ENCODE measurements at regions not wholly inside any gene's neighbourhood (a gene's known extent, or its start where the extent isn't known, plus 50 kb on each side); places are given as distances from the start of the nearest gene placed in this dataset.
"Not testable (repeated sequence)": the region's sequence is repeated elsewhere in the genome, so short reads cannot be mapped to it uniquely, and the experiment has no call there.

DNA sequence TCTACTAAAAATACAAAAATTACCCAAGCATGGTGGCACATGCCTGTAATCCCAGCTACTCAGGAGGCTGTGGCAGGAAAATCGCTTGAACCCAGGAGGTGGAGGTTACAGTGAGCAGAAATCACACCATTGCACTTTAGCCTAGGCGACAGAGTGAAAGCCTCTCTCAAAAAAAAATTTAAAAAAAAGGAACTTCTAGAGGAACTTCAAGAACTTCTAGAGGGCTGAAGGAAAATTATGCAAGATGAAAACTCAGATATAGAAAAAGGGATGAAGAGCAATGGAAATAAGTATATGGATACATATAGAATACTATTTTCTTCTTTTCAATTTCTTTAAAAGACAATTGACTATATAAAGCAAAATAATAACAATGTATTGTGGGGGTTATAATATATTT is 51.2 kb upstream of the PRR5 start:
- H3K4me3 Mint-ChIP-seq, result no peak overlapping the region
- H3K27ac Mint-ChIP-seq, result no peak overlapping the region
- CTCF ChIA-PET, result interaction anchor here (1.4 kb wide), 1 partner anchor 34 kb away, joined by 6 read pairs; no protein-coding TSS in a partner anchor
- H3K4me1 Mint-ChIP-seq, result no peaks in the 10 kb centered on the region
- H3K36me3 Mint-ChIP-seq (ENCODE audit: low read depth), result no peaks in the 10 kb centered on the region
- peaks cover 17% of the 10 kb centered on the region for H3K27me3 Mint-ChIP-seq
- no peaks in the 10 kb centered on the region for H3K9me3 Mint-ChIP-seq
- POLR2A ChIA-PET, result no interaction called here
- no peak for DNase-seq

DNA sequence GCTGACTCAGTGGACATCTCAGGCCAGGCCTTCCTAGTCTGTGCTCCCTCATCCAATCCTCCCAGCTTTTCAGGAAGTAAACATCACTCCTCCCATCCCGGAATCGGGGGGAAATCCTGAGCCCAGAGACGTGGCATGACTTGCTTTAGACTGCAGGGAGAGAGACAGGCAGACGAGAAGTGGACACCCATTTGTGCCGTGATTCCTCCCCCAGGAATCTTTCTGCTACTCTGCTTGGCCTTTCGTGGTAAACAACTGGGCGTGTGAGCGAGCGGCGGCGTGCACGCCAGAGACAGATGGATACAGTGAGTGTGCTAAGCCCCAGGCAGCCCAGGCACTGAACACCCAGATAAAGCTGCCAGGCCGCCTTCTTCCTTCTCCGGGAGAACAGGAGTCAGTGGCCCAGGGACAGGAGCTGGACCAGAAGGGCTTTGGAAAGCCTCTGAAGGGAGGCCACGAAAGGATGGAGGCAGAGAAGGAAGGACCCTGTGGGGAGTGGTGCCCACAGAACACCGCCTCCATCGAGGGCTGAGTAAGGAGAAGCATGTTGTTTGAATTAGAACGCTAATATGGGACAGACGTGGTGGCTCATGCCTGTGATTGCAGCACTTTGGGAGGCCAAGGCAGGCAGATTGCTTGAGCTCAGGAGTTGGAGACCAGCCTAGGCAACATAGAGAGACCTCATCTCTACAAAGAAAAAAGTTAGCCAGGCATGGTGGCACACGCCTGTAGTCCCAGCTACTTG is 53.0 kb upstream of the PRR5 start:
- Mint-ChIP-seq H3K9me3 (no peaks in the 10 kb centered on the region), H3K4me3 (no peak overlapping the region), H3K4me1 (no peaks in the 10 kb centered on the region), H3K27me3 (peaks cover 24% of the 10 kb centered on the region), H3K36me3 (ENCODE audit: low read depth) (no peaks in the 10 kb centered on the region), H3K27ac (no peak overlapping the region)
- CTCF ChIA-PET, result interaction anchor here (0.8 kb wide), 1 partner anchor 22 kb away, joined by 4 read pairs; no protein-coding TSS in a partner anchor
- DNase-seq, result no peak
- POLR2A ChIA-PET, result no interaction called here

DNA sequence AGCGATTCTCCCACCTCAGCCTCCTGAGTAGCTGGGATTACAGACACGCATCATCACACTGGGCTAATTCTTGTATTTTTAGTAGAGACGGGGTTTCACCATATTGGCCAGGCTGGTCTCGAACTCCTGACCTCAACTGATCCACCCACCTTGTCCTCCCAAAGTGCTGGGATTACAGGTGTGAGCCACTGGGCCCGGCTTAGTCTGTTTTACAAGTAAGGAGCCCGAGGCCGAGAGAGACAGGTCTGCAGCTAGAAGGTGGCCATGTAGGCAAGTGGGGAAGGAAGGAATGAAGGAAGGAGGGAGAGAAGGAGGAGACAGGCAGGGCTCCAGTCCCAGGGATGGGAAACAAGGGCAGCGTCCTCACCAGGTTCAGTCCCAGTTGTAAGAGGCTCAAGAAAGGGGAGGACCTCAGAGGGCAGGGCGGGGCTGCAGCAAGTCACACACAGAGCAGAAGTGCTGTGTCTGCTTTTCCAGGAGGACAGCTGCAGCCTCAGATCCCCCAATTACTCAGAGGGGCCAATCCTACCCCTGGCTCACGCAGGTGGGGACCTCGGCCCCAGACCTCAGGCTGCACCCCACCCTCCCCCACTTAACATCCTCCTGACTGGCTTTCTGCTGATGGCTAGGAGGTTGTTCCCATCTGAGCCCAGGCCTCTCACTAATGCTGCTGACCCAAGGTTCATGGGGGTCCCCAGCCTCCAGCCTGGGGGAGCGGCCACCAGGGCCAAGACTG is 53.8 kb upstream of the PRR5 start:
- Mint-ChIP-seq H3K36me3 (ENCODE audit: low read depth) (no peaks in the 10 kb centered on the region), H3K9me3 (no peaks in the 10 kb centered on the region), H3K27me3 (peaks cover 26% of the 10 kb centered on the region), H3K4me1 (no peaks in the 10 kb centered on the region), H3K27ac (no peak overlapping the region), H3K4me3 (no peak overlapping the region)
- POLR2A ChIA-PET, result no interaction called here
- DNase-seq, result no peak
- CTCF ChIA-PET, result interaction anchor here (1.5 kb wide), 1 partner anchor 21 kb away, joined by 3 read pairs; no protein-coding TSS in a partner anchor

DNA sequence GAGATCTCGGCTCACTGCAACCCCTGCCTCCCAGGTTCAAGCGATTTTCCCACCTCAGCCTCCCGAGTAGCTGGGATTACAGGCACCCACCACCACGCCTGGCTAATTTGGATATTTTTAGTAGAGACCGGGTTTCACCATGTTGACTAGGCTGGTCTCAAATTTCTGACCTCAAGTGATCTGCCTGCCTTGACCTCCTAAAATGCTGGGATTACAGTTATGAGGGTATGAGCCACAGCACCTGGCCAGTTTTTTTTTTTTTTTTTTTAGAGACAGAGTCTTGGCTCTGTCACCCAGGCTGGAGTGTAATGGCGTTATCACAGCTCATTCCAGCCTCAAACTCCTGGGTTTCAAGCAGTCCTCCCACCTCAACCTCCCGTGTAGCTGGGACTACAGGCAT is 54.9 kb upstream of the PRR5 start:
- CTCF ChIA-PET, result interaction anchor here (1.2 to 1.5 kb wide), 2 partner anchors 20 to 38 kb away, joined by 3 to 4 read pairs; no protein-coding TSS in a partner anchor
- no peaks in the 10 kb centered on the region for H3K9me3 Mint-ChIP-seq
- DNase-seq, result no peak

DNA sequence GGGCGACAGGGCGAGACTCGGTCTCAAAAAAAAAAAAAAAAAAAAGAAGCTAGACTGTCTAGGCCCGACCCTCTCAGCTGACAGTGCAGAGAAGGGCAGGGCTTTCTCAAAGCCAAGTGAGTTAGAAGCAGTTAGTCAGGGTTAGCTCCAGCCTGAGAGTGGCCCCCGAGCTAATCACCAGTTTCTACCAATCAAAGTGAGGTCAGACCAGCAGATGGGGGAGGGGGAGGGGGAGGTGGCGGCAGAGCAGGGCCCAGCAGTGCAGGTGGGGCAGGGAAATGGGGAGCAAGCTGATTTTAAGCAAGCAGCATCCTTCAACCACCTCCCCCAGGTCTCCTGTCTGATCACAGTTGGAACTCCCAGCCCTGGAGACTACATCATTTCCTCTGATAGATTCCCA is 55.3 kb upstream of the PRR5 start:
- Mint-ChIP-seq H3K4me1 (no peaks in the 10 kb centered on the region), H3K27me3 (peaks cover 29% of the 10 kb centered on the region), H3K36me3 (ENCODE audit: low read depth) (no peaks in the 10 kb centered on the region), H3K9me3 (no peaks in the 10 kb centered on the region), H3K4me3 (no peak overlapping the region), H3K27ac (no peak overlapping the region)
- POLR2A ChIA-PET, result no interaction called here
- CTCF ChIA-PET, result interaction anchor here (1.2 to 1.5 kb wide), 2 partner anchors 19 to 38 kb away, joined by 3 to 4 read pairs; no protein-coding TSS in a partner anchor
- no peak for DNase-seq

More for the DNA sequence above, 54.9 kb upstream of the PRR5 start:
- Mint-ChIP-seq H3K4me3 (no peak overlapping the region), H3K27me3 (peaks cover 29% of the 10 kb centered on the region), H3K27ac (no peak overlapping the region), H3K4me1 (no peaks in the 10 kb centered on the region), H3K36me3 (ENCODE audit: low read depth) (no peaks in the 10 kb centered on the region)
- POLR2A ChIA-PET, result no interaction called here

DNA sequence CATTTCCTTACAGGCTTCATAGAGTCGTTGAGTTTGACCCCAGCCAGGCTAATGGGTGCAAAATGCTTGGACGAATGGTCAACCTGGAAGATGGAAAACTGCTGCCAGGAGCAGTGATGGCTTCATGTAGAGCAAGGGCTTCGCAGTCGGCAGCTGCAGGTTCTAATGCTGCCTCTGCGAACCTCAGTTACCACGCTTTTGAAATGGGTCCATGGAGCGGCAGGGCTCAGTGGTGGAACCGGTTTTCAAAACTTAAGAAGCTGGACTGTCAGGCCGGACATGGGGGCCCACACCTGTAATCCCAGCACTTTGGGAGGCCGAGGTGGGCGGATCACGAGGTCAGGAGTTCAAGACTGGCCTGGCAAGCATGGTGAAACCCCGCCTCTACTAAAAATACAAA is 55.9 kb upstream of the PRR5 start:
- Mint-ChIP-seq H3K27ac (no peak overlapping the region), H3K27me3 (peaks cover 30% of the 10 kb centered on the region), H3K9me3 (no peaks in the 10 kb centered on the region), H3K36me3 (ENCODE audit: low read depth) (no peaks in the 10 kb centered on the region), H3K4me1 (no peaks in the 10 kb centered on the region), H3K4me3 (no peak overlapping the region)
- ChIA-PET CTCF (interaction anchor here (1.2 kb wide), 1 partner anchor 39 kb away, joined by 4 read pairs; no protein-coding TSS in a partner anchor), POLR2A (no interaction called here)
- no peak for DNase-seq

DNA sequence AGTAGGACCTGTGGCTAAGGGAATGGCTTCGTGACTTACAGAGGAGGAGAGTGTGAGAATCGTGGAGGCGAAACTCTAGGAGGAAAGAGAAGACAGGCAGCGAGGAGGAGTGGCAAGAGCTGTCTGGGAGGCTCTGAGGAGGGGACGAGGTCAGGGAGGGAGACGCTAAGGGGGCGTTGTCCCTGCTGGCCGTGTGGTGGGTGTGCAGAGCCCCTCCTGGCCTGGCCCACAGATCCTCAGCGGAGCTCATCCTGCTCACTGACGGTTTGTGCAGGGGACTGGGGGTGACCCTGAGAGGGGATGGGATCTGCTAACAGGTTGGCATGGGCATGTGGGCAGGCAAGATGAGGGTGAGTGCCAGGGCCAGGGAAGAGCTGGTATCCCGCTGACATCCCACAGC is 56.5 kb upstream of the PRR5 start:
- no peak for DNase-seq
- CTCF ChIA-PET, result interaction anchor here (0.6 to 1.8 kb wide), 2 partner anchors 39 to 816 kb away, joined by 3 to 8 read pairs; no protein-coding TSS in a partner anchor
- H3K27me3 Mint-ChIP-seq, result peaks cover 35% of the 10 kb centered on the region

DNA sequence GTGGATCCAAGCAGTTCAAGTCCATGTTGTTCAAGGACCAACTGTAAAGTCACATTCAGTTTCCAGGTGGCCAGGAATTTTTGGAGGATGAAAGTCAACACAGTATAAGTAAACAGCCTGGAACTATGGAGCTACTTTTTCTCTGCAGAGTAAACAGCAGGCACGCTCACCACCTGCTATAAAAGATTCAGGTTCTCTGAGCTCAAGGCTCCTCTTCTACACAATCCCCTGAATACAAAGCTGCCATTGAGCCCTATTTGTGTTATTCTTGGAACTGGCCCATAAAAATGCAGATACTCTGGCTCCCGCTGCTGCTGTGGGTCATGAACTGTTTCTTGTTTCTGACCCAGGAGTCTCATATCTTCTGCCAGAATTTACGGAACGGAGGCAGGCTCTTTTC is 56.9 kb upstream of the PRR5 start:
- Mint-ChIP-seq H3K9me3 (no peaks in the 10 kb centered on the region), H3K36me3 (ENCODE audit: low read depth) (no peaks in the 10 kb centered on the region), H3K4me1 (no peaks in the 10 kb centered on the region), H3K4me3 (no peak overlapping the region), H3K27ac (no peak overlapping the region), H3K27me3 (peaks cover 33% of the 10 kb centered on the region)
- ChIA-PET CTCF (interaction anchor here (0.6 to 1.8 kb wide), 2 partner anchors 39 to 815 kb away, joined by 3 to 8 read pairs; no protein-coding TSS in a partner anchor), POLR2A (no interaction called here)
- no peak for DNase-seq

More for the DNA sequence above, 56.5 kb upstream of the PRR5 start:
- Mint-ChIP-seq H3K4me1 (no peaks in the 10 kb centered on the region), H3K27ac (no peak overlapping the region), H3K9me3 (no peaks in the 10 kb centered on the region), H3K36me3 (ENCODE audit: low read depth) (no peaks in the 10 kb centered on the region), H3K4me3 (no peak overlapping the region)
- POLR2A ChIA-PET, result no interaction called here

DNA sequence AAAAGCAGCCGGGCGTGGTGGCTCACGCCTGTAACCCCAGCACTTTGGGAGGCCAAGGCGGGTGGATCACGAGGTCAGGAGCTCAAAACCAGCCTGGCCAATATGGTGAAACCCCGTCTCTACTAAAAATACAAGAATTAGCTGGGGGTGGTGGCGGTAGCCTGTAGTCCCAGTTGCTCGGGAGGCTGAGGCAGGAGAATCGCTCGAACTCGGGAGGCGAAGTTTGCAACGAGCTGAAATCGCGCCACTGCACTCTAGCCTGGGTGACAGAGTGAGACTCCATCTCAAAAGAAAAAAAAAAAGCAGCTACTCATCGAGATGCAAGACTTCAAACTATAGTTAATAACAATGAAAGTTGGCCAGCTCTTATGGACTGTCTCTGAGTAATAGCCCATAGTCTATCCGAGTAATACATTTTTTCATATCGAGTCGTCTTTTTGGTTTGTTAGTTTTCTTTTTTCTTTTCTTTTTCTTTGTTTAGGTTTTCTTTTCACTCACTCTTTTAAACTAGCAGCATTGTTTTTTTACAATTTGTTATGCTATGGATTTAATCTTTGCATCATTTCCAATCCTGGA is 58.4 kb upstream of the PRR5 start:
- H3K27me3 Mint-ChIP-seq, result peaks cover 22% of the 10 kb centered on the region
- H3K9me3 Mint-ChIP-seq; H3K27ac Mint-ChIP-seq; DNase-seq; H3K36me3 Mint-ChIP-seq (ENCODE audit: low read depth); POLR2A ChIA-PET; H3K4me3 Mint-ChIP-seq; CTCF ChIA-PET; H3K4me1 Mint-ChIP-seq: not testable (repeated sequence)

DNA sequence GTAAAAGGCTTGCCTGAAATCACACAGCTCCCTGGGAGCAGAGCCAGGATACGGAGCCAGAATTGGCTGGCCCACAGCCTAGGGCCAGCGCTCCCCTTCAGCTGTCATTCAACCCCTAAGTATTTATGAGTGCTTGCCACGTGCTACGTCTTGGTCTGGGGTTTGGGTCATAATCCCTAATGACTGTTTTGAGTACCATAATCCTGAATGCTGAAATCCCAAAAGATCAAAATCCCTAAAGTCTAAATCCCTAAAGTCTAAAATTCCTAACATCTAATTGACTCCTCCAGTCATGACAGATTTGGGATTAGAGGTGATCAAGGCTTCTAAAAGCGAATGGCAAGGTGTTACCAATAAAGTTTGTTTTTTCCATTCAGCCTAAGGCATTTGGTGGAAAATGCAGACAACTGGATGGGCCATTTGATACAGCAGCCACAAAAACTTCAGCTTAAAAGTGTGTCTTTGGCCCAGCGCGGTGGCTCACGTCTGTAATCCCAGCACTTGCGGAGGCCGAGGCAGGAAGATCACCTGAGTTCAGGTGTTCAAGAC is 59.8 kb upstream of the PRR5 start:
- DNase-seq, result no peak
- Mint-ChIP-seq H3K27me3 (peaks cover 20% of the 10 kb centered on the region), H3K4me1 (no peaks in the 10 kb centered on the region), H3K36me3 (ENCODE audit: low read depth) (no peaks in the 10 kb centered on the region), H3K4me3 (no peak overlapping the region), H3K9me3 (no peaks in the 10 kb centered on the region), H3K27ac (no peak overlapping the region)
- CTCF ChIA-PET, result interaction anchor here (1.0 kb wide), 1 partner anchor 15 kb away, joined by 3 read pairs; no protein-coding TSS in a partner anchor
- POLR2A ChIA-PET, result interaction anchor here (1.1 kb wide), 1 partner anchor 42 kb away, joined by 3 read pairs; no protein-coding TSS in a partner anchor

DNA sequence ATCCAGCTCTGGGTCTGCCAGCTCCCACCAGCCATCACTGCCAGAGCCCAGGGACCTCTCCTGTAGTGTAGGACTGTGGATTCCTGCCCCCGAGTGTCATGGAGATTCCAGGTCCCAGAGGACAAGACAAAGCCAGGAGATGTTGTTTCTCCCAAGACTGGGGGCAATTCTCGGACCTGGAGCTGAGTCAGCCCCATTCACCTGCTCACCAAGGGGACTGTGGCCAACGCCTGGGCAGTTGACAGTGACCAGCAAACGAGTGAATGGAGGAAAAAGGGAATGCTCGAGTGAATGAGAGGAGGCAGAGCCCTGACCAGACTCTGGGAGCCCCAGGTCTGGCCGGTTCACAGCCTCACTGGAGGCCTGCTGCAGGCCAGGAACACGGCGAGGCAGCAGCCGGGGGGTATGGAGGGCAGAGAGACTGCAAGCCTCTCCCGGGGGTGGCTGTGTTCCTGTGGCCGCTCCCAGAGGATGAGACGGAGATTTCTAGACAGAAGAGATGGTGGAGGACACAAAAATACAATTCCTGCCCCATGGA is 61.3 kb upstream of the PRR5 start:
- H3K27me3 Mint-ChIP-seq, result peaks cover 24% of the 10 kb centered on the region
- H3K27ac Mint-ChIP-seq, result no peak overlapping the region
- H3K9me3 Mint-ChIP-seq, result no peaks in the 10 kb centered on the region
- no peaks in the 10 kb centered on the region for H3K4me1 Mint-ChIP-seq
- DNase-seq, result no peak
- no peak overlapping the region for H3K4me3 Mint-ChIP-seq
- ChIA-PET CTCF (no interaction called here), POLR2A (no interaction called here)
- H3K36me3 Mint-ChIP-seq (ENCODE audit: low read depth), result no peaks in the 10 kb centered on the region

DNA sequence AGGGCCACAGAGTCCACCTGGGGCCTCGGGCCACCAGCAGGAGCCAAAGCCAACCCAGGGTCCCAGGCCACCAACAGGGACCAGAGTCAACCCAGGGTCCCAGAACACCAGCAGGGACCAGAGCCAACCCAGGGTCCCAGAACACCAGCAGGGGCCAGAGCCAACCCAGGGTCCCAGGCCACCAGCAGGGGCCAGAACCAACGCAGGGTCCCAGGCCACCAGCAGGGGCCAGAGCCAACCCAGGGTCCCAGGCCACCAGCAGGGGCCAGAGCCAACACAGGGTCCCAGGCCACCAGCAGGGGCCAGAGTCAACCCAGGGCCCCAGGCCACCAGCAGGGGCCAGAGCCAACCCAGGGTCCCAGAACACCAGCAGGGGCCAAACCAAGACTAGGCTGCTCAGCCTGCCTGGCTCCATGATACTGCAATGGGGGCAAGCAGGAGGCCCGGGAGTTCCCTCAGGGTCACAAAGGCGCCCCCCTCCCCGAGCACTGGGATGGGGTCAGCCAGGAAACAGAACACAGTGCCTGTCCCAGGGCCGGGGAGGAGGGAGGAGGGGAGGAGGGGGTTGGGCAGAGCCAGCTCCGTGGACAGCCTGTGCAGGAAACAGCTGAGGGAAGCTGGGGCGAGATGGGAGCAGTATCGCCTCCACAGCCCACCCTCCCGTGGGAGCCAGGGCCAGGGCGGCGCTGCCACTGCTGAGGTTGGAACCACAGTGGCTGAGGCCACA is 62.0 kb upstream of the PRR5 start:
- H3K4me1 Mint-ChIP-seq, result peaks cover under 1% of the 10 kb centered on the region
- H3K27me3 Mint-ChIP-seq, result peaks cover 19% of the 10 kb centered on the region
- H3K27ac Mint-ChIP-seq, result no peak overlapping the region
- POLR2A ChIA-PET, result no interaction called here
- CTCF ChIA-PET, result no interaction called here
- H3K36me3 Mint-ChIP-seq (ENCODE audit: low read depth), result no peaks in the 10 kb centered on the region
- no peak for DNase-seq
- H3K9me3 Mint-ChIP-seq, result no peaks in the 10 kb centered on the region
- no peak overlapping the region for H3K4me3 Mint-ChIP-seq

Data from activated CD4-positive, alpha-beta memory T cell treated with anti-CD3 and anti-CD28 coated beads, Interleukin-2, amount 10 ng/mL, durations not matched to agents 7 days and 5 days (primary cell).